Astrocyte (in vitro differentiated cells and primary cell): ENCODE measurements at regions not wholly inside any gene's neighbourhood (a gene's known extent, or its start where the extent isn't known, plus 50 kb on each side); places are given as distances from the start of the nearest gene placed in this dataset.

Experiments used
- DNase-seq: peaks from one replicate; pipeline ENCODE4 v3.0.0-alpha.2; 2010; ENCODE audit warnings: low read depth
- FAIRE-seq: peaks from 2 replicates; lab custom pipeline; 2011; peaks lifted over from hg19 to GRCh38; lab: Jason Lieb, UNC
- H2AFZ ChIP-seq: 2 replicates; pipeline ENCODE4 v1.6.0; 2012; ENCODE audit warnings: low read depth, low read length, inconsistent platforms
- H3K27ac ChIP-seq: 2 replicates; pipeline ENCODE4 v1.5.1; 2011; ENCODE audit warnings: low read depth, low read length, inconsistent platforms
- H3K27me3 ChIP-seq: 2 replicates; pipeline ENCODE4 v1.6.0; 2011; ENCODE audit warnings: low read length, inconsistent platforms; ENCODE audit not compliant: insufficient read depth
- H3K36me3 ChIP-seq: 2 replicates; pipeline ENCODE4 v1.5.1; 2011; ENCODE audit warnings: low read length, inconsistent platforms; ENCODE audit not compliant: insufficient read depth
- H3K4me1 ChIP-seq: 2 replicates; pipeline ENCODE4 v1.5.1; 2011; ENCODE audit warnings: low read length, inconsistent platforms; ENCODE audit not compliant: insufficient read depth
- H3K4me2 ChIP-seq: 2 replicates; pipeline ENCODE4 v1.6.0; 2012; ENCODE audit warnings: low read length, inconsistent platforms
- H3K4me3 ChIP-seq: 2 replicates; pipeline ENCODE4 v1.5.1; 2011; ENCODE audit warnings: low read depth, mild to moderate bottlenecking, low read length, inconsistent platforms; ENCODE audit not compliant: insufficient read depth
- H3K79me2 ChIP-seq: 2 replicates; pipeline ENCODE4 v1.6.0; 2012; ENCODE audit warnings: mild to moderate bottlenecking, low read length, inconsistent platforms; ENCODE audit not compliant: insufficient read depth
- H3K9ac ChIP-seq: 2 replicates; pipeline ENCODE4 v1.6.0; 2012; ENCODE audit warnings: mild to moderate bottlenecking, low read length, inconsistent platforms
- H3K9me3 ChIP-seq: 2 replicates; pipeline ENCODE4 v1.5.1; 2012; ENCODE audit warnings: low read depth, mild to moderate bottlenecking, low read length, inconsistent platforms; ENCODE audit not compliant: insufficient read depth
- H4K20me1 ChIP-seq: 2 replicates; pipeline ENCODE4 v1.6.0; 2012; ENCODE audit warnings: low read length, inconsistent platforms; ENCODE audit not compliant: insufficient read depth
- H3K27ac Mint-ChIP-seq: one replicate; pipeline ENCODE4 v1.8.0; 2021; ENCODE audit warnings: mild to moderate bottlenecking, mixed read lengths; ENCODE audit not compliant: unreplicated experiment
- H3K27me3 Mint-ChIP-seq: one replicate; pipeline ENCODE4 v1.8.0; 2021; ENCODE audit warnings: low read depth, mixed read lengths; ENCODE audit not compliant: unreplicated experiment
- H3K36me3 Mint-ChIP-seq: one replicate; pipeline ENCODE4 v1.8.0; 2021; ENCODE audit warnings: low read depth, mixed read lengths; ENCODE audit not compliant: unreplicated experiment
- H3K4me1 Mint-ChIP-seq: one replicate; pipeline ENCODE4 v1.8.0; 2021; ENCODE audit warnings: low read depth, mixed read lengths; ENCODE audit not compliant: unreplicated experiment
- H3K4me3 Mint-ChIP-seq: one replicate; pipeline ENCODE4 v1.8.0; 2021; ENCODE audit warnings: mild to moderate bottlenecking, moderate library complexity, mixed read lengths; ENCODE audit not compliant: unreplicated experiment
- H3K9me3 Mint-ChIP-seq: one replicate; pipeline ENCODE4 v1.8.0; 2021; ENCODE audit warnings: mild to moderate bottlenecking, mixed read lengths; ENCODE audit not compliant: unreplicated experiment
- CTCF ChIP-seq: IDR thresholded peaks from 2 replicates; pipeline ENCODE4 v1.5.1; 2011; ENCODE audit warnings: low read depth, mild to moderate bottlenecking, inconsistent platforms, low read length, moderate library complexity; ENCODE audit not compliant: insufficient read depth
- EZH2 ChIP-seq: IDR thresholded peaks from 2 replicates; pipeline ENCODE4 v1.6.1; 2012; ENCODE audit warnings: mild to moderate bottlenecking, low read length, inconsistent platforms; ENCODE audit not compliant: insufficient read depth

- no peak overlapping the region for H3K4me3 Mint-ChIP-seq
- H3K9me3 Mint-ChIP-seq = no peaks in the 10 kb centered on the region
- Histone ChIP-seq H3K27ac (no peak overlapping the region), H3K4me1 (peaks cover 4% of the 10 kb centered on the region), H3K9me3 (no peaks in the 10 kb centered on the region), H3K4me3 (no peak overlapping the region), H3K27me3 (no peaks in the 10 kb centered on the region), H3K79me2 (no peaks in the 10 kb centered on the region), H3K36me3 (no peaks in the 10 kb centered on the region), H2AFZ (no peak overlapping the region), H3K9ac (no peak overlapping the region), H3K4me2 (no peak overlapping the region), H4K20me1 (no peaks in the 10 kb centered on the region)
- TF ChIP-seq EZH2 (no peak), CTCF (no peak)
- no peaks in the 10 kb centered on the region for H3K27me3 Mint-ChIP-seq
- H3K27ac Mint-ChIP-seq = no peak overlapping the region
- H3K36me3 Mint-ChIP-seq = no peaks in the 10 kb centered on the region
- DNase-seq (no peak), FAIRE-seq (no peak)
- no peaks in the 10 kb centered on the region for H3K4me1 Mint-ChIP-seq
These were observed 85.2 kb upstream of the TGFBR2 start for GRCh38 chr3:30521156-30521715.

GRCh38 chr3:30522476-30522875 is 83.9 kb upstream of the TGFBR2 start:
- Mint-ChIP-seq H3K4me1 (no peaks in the 10 kb centered on the region), H3K9me3 (peaks cover 2% of the 10 kb centered on the region)

More at GRCh38 chr3:30522476-30522875, 83.9 kb upstream of the TGFBR2 start:
- H3K4me2 ChIP-seq = no peak overlapping the region
- H3K4me3 ChIP-seq = no peak overlapping the region
- H3K27me3 Mint-ChIP-seq = no peaks in the 10 kb centered on the region
- peaks cover 4% of the 10 kb centered on the region for H3K4me1 ChIP-seq
- no peak overlapping the region for H3K9ac ChIP-seq
- H3K79me2 ChIP-seq = no peaks in the 10 kb centered on the region
- DNase-seq (no peak), FAIRE-seq (no peak)
- no peak overlapping the region for H3K27ac ChIP-seq
- no peak overlapping the region for H3K4me3 Mint-ChIP-seq
- no peaks in the 10 kb centered on the region for H4K20me1 ChIP-seq
- H3K36me3 Mint-ChIP-seq = no peaks in the 10 kb centered on the region
- no peak overlapping the region for H2AFZ ChIP-seq
- no peaks in the 10 kb centered on the region for H3K27me3 ChIP-seq
- no peak overlapping the region for H3K27ac Mint-ChIP-seq
- H3K9me3 ChIP-seq = no peaks in the 10 kb centered on the region
- H3K36me3 ChIP-seq = no peaks in the 10 kb centered on the region
- no peak for TF ChIP-seq EZH2
- TF ChIP-seq CTCF = no peak
